Heart left ventricle (tissue), 16 donors: ENCODE measurements at regions not wholly inside any gene's neighbourhood (a gene's known extent, or its start where the extent isn't known, plus 50 kb on each side); places are given as distances from the start of the nearest gene placed in this dataset.

Experiments
- ATAC-seq, 4 donors: fragments of 200-7000 bp; cut with Tn5 transposase; one replicate each; pipeline ENCODE4 v1.9.1; 2020 to 2022; ENCODE audit warnings: moderate library complexity in 4 of 4, mild to moderate bottlenecking in 3 of 4, moderate number of reproducible peaks in 1 of 4
- DNase-seq, 5 donors: peaks; one replicate each; pipeline ENCODE4 v3.0.0-alpha.2; 2020
- H3K27ac ChIP-seq, 12 donors: fragments of 200-600 bp; sonication (generic) in 4 of 12; one replicate each; pipeline versions ENCODE4 v1.5.0 to v1.8.0; 2016 to 2022; ENCODE audit warnings: mild to moderate bottlenecking in 2 of 12
- H3K27me3 ChIP-seq, 9 donors: fragments of 200-600 bp; sonication (generic) in 2 of 9; one replicate each; pipeline versions ENCODE4 v1.5.1 to v1.8.0; 2016 to 2022; ENCODE audit warnings: mild to moderate bottlenecking in 3 of 9
- H3K36me3 ChIP-seq, 9 donors: fragments of 200-600 bp; sonication (generic) in 2 of 9; one replicate each; pipeline versions ENCODE4 v1.5.0 to v1.8.0; 2018 to 2022; ENCODE audit warnings: mild to moderate bottlenecking in 2 of 9
- H3K4me1 ChIP-seq, 12 donors: fragments of 200-600 bp; sonication (generic) in 4 of 12; one replicate each; pipeline versions ENCODE4 v1.5.0 to v1.8.0; 2016 to 2022; ENCODE audit warnings: mild to moderate bottlenecking in 3 of 12
- H3K4me3 ChIP-seq, 12 donors: fragments of 200-600 bp; sonication (generic) in 4 of 12; one replicate each; pipeline versions ENCODE4 v1.5.0 to v1.8.0; 2017 to 2022; ENCODE audit warnings: mild to moderate bottlenecking in 9 of 12, moderate library complexity in 4 of 12
- H3K9me3 ChIP-seq, 12 donors: fragments of 200-600 bp; sonication (generic) in 4 of 12; one replicate each; pipeline versions ENCODE4 v1.5.0 to v1.8.0; 2016 to 2022; ENCODE audit warnings: mild to moderate bottlenecking in 1 of 12
- POLR2A ChIP-seq, 2 donors: fragments of 450-650 bp; IDR thresholded peaks; one replicate each; pipeline ENCODE4 v1.6.1; 2017; ENCODE audit warnings: antibody characterized with exemption in 2 of 2, mild to moderate bottlenecking in 2 of 2, moderate library complexity in 2 of 2
- WGBS, 4 donors: extraction: QIAGEN DNeasy Blood & Tissue Kit in 2 of 4; methylation state at CpG; one replicate each; pipeline versions ENCODE4 v1.1.5 to v1.1.7; 2013 to 2018; 5-methylcytosine and 5-hydroxymethylcytosine counted together
- intact Hi-C, 10 donors: fragments of 100-400 bp; cut with DNase I; formaldehyde crosslinking; loops; one replicate each; pipeline versions ENCODE4 v1.11.1 to v1.14.2; 2022
- TF ChIP-seq, protein P1 (sequence below), 12 donors: fragments of 200-600 bp; sonication (generic) in 4 of 12; IDR thresholded peaks; one replicate each; pipeline versions ENCODE4 v1.5.0 to v1.8.0; 2018 to 2022; ENCODE audit warnings: antibody characterized with exemption in 12 of 12, mild to moderate bottlenecking in 5 of 12
- donor health status: ischemic (EF 13 %, LVEDD 7.1; RV severe dilation, severe dysfunction).
- donor health status: healthy with polysubstance abuse.
- donor health status: DM: no; HTN: yes; CAD: no.
- donor health status: DM: no; HTN: no; CAD: no.
- donor health status: ischemic (EF 25% LVEDD 6.9; RV normal size, moderate dysfunction).
- donor health status: ischemic (EF 25% LVEDD 5.7; RV mildly dilated, moderate dysfunction).
- donor health status: healthy.
- donor health status: DM: yes; HTN: yes; CAD: no.
- donor health status: ischemic (EF 35%, LVEDD 5.7; RV mildly dilated, moderate dysfunction).
- donor health status: nonischemic (EF 11% LVEDD 7.7; RV severe dilation, severe dysfunction).
- donor health status: DM: yes; HTN: yes; CAD: no.
- donor health status: PGD.
- donor health status: ischemic (EF 29% LVEDD 5.4; RV normal size, mild dysfunction).
- donor health status: nonischemic (EF 23%, LVEDD 6.1; RV moderate dilation, normal function).

DNA sequence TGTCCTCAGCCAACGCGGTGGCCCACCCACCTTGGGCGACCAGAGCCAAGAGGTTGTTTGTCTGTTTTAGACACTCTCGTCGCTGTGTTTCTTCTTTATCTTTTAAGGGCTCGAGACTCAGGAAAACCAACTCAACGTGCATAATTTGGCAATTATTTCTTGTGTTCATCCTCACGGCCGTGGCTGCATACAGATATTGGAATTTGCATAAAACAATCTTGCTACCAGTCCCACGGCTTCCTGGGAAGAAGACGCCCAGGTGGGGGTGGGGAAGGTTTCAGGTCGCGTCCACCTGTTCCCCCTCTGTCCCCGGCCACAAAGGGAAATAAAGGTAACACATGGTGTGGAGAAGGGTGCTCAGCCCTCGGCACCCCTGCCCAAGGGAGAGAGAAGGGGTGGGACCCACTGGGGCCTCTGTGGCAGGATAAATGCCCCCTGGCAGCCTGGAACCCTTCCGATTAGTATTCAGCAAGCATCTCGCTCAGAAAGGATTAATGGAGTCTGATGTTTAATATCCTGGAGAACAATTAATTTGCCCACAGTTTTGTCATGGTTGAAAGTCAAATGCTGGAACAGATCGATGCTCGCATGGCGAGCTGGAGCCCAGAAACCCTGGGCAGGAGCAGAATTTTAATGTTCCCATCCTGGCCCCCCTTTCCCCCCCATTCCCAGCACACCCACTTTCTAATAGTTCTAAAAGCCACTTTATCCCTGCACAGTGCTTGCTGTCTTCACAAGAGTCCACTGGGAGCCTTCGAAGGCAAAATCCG lies 359.7 kb downstream of the MN1 start:
- intact Hi-C loops = no loop called here
- no peak for ATAC-seq
- Histone ChIP-seq H3K4me3 (no peak overlapping the region), H3K9me3 (no peaks in the 10 kb centered on the region), H3K27me3 (peaks cover 0 to 33% (median 3%) of the 10 kb centered on the region in 9 donors), H3K27ac (no peak overlapping the region), H3K36me3 (no peaks in the 10 kb centered on the region), H3K4me1 (peaks cover 0 to 18% (median 10%) of the 10 kb centered on the region in 12 donors)
- 69 to 75% (median 71%) methylated on average over 22 of the region's 22 CpGs for WGBS, 4 donors
- TF ChIP-seq, protein P1, sequence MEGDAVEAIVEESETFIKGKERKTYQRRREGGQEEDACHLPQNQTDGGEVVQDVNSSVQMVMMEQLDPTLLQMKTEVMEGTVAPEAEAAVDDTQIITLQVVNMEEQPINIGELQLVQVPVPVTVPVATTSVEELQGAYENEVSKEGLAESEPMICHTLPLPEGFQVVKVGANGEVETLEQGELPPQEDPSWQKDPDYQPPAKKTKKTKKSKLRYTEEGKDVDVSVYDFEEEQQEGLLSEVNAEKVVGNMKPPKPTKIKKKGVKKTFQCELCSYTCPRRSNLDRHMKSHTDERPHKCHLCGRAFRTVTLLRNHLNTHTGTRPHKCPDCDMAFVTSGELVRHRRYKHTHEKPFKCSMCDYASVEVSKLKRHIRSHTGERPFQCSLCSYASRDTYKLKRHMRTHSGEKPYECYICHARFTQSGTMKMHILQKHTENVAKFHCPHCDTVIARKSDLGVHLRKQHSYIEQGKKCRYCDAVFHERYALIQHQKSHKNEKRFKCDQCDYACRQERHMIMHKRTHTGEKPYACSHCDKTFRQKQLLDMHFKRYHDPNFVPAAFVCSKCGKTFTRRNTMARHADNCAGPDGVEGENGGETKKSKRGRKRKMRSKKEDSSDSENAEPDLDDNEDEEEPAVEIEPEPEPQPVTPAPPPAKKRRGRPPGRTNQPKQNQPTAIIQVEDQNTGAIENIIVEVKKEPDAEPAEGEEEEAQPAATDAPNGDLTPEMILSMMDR (IDR thresholded peaks at IDR 0.05) = no peak
- TF ChIP-seq POLR2A (IDR thresholded peaks at IDR 0.05) = no peak
- DNase-seq = no peak

DNA sequence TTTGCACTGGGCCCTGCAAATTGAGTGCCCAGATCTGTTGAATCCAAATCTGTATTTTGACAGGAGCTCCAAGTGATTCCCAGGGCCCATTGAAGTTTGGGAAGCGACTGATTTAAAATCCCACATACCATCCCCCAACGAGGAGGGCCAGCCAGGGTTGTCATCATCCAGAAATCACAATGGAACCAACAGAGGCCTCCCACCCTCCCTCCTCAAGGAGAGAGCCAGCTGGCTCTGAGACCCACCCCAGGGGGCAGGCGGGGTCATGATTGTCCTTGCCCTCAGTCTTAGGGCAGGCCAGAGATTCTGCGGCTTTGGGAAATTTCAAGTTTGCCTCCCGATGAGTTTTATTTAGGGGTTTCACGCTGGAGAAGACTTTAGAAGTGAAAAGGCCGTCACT lies 358.2 kb downstream of the MN1 start:
- no peaks in the 10 kb centered on the region for H3K9me3 ChIP-seq
- WGBS, 4 donors = 58 to 78% (median 67%) methylated on average over 7 of the region's 7 CpGs
- peaks cover 0 to 33% (median 3%) of the 10 kb centered on the region in 9 donors for H3K27me3 ChIP-seq

DNA sequence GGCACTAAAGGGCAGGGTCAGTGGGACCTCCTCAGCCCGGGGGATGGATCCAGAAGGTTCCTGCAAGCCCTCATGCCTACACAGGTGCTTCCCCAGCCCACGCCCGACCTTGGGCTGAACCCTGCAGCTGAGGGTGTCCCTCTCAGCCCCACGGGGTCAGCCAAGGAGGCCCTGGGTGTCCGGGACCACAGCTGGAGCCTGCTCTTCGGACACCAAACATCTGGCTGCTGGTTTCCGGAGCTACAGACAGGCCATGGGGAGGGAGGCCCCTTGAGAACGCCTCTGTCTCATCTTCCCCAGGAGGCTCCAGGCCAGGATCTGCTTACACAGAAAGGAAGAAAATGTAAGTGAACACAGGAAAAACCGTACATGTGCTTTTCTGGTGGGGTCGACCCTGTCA lies 355.7 kb downstream of the MN1 start:
- H3K4me1 ChIP-seq = peaks cover 0 to 7% (median 0%) of the 10 kb centered on the region in 12 donors
- H3K9me3 ChIP-seq = peaks cover 0 to 10% (median 0%) of the 10 kb centered on the region in 12 donors
- TF ChIP-seq POLR2A (IDR thresholded peaks at IDR 0.05) = no peak
- TF ChIP-seq, protein P1 (IDR thresholded peaks at IDR 0.05) = no peak
- peak in 3 of 4 donors; percentile 53 to 86 (median 81) for ATAC-seq
- H3K27me3 ChIP-seq = peaks cover 0 to 10% (median 0%) of the 10 kb centered on the region in 9 donors
- 40 to 54% (median 48%) methylated on average over 4 to 10 of the region's 10 CpGs for WGBS, 4 donors
- intact Hi-C loops = loop anchor here in 2 of 10 donors (5.0 kb wide), 2 partner anchors 49 to 66 kb away; no protein-coding TSS in a partner anchor
- H3K36me3 ChIP-seq = no peaks in the 10 kb centered on the region
- peak; percentile 62 to 73 (median 70) for DNase-seq
- no peak overlapping the region for H3K4me3 ChIP-seq
- H3K27ac ChIP-seq = peak overlapping the region in 2 of 12 donors; percentile 0 to 42

More for the DNA sequence above, 358.2 kb downstream of the MN1 start:
- intact Hi-C loops = no loop called here
- Histone ChIP-seq H3K36me3 (no peaks in the 10 kb centered on the region), H3K27ac (no peak overlapping the region), H3K4me3 (no peak overlapping the region), H3K4me1 (peaks cover 0 to 14% (median 6%) of the 10 kb centered on the region in 12 donors)
- ATAC-seq (peak in 2 of 4 donors; percentile 7 to 27), DNase-seq (peak in 1 of 5 donors; percentile 42)
- TF ChIP-seq, protein P1 (IDR thresholded peaks at IDR 0.05) = no peak
- no peak for TF ChIP-seq POLR2A (IDR thresholded peaks at IDR 0.05)

DNA sequence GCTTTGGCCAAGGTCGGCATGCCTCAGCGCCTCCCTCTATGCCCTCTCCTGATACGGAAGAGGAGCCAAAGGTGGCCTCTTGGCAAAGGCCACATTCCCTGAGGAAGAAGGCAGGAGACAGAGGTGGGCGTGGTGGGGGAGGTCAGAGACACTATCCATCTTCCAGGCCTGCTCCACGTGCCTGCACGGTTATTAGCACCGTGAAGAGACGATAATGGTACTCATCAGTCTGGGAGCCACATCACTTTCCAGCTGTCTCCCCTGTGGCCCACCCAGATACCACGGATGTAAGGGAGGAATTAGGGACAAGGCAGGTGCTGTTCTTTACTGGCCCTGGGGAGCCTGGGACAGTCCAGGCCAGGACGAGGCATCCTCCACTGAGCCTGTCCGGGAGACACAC lies 354.3 kb downstream of the MN1 start:
- no peaks in the 10 kb centered on the region for H3K36me3 ChIP-seq
- intact Hi-C loops = loop anchor here in 2 of 10 donors (5.0 kb wide), 2 partner anchors 50 to 65 kb away; no protein-coding TSS in a partner anchor
- no peak for TF ChIP-seq POLR2A (IDR thresholded peaks at IDR 0.05)
- TF ChIP-seq, protein P1 (IDR thresholded peaks at IDR 0.05) = no peak
- WGBS, 4 donors = 82 to 88% (median 83%) methylated on average over 11 of the region's 11 CpGs
- peaks cover 0 to 7% (median 0%) of the 10 kb centered on the region in 12 donors for H3K4me1 ChIP-seq
- peaks cover 0 to 12% (median 0%) of the 10 kb centered on the region in 12 donors for H3K9me3 ChIP-seq
- DNase-seq = no peak
- H3K27ac ChIP-seq = no peak overlapping the region
- ATAC-seq = no peak
- no peak overlapping the region for H3K4me3 ChIP-seq
- H3K27me3 ChIP-seq = no peaks in the 10 kb centered on the region
